ENCODE measurements at regions not wholly inside any gene's neighbourhood (a gene's known extent, or its start where the extent isn't known, plus 50 kb on each side); places are given as distances from the start of the nearest gene placed in this dataset.
"Not testable (repeated sequence)": the region's sequence is repeated elsewhere in the genome, so short reads cannot be mapped to it uniquely, and the experiment has no call there.

DNA sequence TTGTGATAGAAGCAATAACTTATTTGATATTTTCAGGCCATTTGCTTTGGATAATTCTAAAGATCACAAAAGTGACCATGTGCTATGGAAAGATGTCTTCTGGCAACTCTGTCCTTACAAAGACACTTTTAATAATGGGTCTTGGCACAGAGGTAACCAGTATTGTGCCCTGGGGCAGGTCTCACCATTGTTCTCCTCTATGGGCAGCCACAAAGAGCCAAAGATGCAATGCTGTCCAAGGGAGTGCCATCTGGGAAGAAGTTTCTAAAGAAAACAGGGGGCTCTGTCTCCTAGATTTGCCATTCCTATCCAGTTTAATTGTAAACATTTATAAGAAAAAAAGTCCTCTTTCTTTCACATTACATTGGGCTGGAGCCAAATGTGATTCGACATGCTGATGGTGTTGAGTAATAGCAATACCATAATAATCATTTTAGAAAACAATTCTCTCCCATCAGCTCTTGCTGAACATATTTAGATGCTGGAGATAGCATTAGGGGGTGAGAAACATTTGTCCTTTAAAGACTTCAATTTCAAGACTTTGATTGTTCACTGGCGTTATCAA is 179.9 kb downstream of the KIT start:
- H3K27me3 ChIP-seq: no peaks in the 10 kb centered on the region
- H3K27ac ChIP-seq: no peak overlapping the region
- no peaks in the 10 kb centered on the region for H3K9me3 ChIP-seq
- H3K36me3 ChIP-seq: no peaks in the 10 kb centered on the region
- no peak for DNase-seq (ENCODE audit: low spot score in 2 of 2)
- no peak overlapping the region for H3K4me3 ChIP-seq
- H3K4me1 ChIP-seq: no peaks in the 10 kb centered on the region
- intact Hi-C loops (cut with DNase I): no loop called here
- TF ChIP-seq, protein P1, sequence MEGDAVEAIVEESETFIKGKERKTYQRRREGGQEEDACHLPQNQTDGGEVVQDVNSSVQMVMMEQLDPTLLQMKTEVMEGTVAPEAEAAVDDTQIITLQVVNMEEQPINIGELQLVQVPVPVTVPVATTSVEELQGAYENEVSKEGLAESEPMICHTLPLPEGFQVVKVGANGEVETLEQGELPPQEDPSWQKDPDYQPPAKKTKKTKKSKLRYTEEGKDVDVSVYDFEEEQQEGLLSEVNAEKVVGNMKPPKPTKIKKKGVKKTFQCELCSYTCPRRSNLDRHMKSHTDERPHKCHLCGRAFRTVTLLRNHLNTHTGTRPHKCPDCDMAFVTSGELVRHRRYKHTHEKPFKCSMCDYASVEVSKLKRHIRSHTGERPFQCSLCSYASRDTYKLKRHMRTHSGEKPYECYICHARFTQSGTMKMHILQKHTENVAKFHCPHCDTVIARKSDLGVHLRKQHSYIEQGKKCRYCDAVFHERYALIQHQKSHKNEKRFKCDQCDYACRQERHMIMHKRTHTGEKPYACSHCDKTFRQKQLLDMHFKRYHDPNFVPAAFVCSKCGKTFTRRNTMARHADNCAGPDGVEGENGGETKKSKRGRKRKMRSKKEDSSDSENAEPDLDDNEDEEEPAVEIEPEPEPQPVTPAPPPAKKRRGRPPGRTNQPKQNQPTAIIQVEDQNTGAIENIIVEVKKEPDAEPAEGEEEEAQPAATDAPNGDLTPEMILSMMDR (IDR thresholded peaks at IDR 0.05): no peak

- H3K4me1 ChIP-seq; H3K27me3 ChIP-seq; H3K9me3 ChIP-seq; H3K36me3 ChIP-seq; H3K4me3 ChIP-seq; DNase-seq (ENCODE audit: low spot score in 2 of 2); H3K27ac ChIP-seq; intact Hi-C loops (cut with DNase I): not testable (repeated sequence)
Measured at GRCh38 chr4:54828361-54828760, 170.6 kb downstream of the KIT start.

GRCh38 chr4:54823616-54824015 is 165.9 kb downstream of the KIT start:
- TF ChIP-seq, protein P1 (IDR thresholded peaks at IDR 0.05): no peak

DNA sequence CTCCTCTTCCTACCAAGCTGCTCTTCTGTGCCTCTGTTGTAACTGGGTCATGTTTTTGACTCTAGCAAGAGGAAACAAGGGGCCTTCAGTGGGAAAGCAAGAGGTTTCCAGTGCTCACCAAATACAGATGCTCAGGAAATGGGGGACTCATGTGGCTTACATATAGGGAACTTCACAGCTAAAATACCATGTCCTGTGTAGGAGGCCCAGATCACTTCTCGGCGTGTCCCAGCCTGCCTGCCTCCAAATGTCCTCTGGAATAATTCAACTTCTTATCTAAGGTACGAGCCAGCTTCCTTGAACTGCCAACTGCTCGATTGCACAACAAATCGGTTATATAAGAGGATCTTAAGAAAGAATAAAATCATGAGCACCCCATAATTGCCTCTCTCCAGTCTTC is 161.3 kb downstream of the KIT start:
- no peak overlapping the region for H3K4me3 ChIP-seq
- no peak overlapping the region for H3K27ac ChIP-seq
- no peaks in the 10 kb centered on the region for H3K36me3 ChIP-seq
- no peaks in the 10 kb centered on the region for H3K27me3 ChIP-seq
- intact Hi-C loops (cut with DNase I): no loop called here
- TF ChIP-seq, protein P1 (IDR thresholded peaks at IDR 0.05): no peak
- H3K4me1 ChIP-seq: no peaks in the 10 kb centered on the region
- no peak for DNase-seq (ENCODE audit: low spot score in 2 of 2)
- no peaks in the 10 kb centered on the region for H3K9me3 ChIP-seq

More at GRCh38 chr4:54823616-54824015, 165.9 kb downstream of the KIT start:
- no peak for DNase-seq (ENCODE audit: low spot score in 2 of 2)
- H3K27me3 ChIP-seq: no peaks in the 10 kb centered on the region
- intact Hi-C loops (cut with DNase I): no loop called here
- H3K4me1 ChIP-seq: no peaks in the 10 kb centered on the region
- no peak overlapping the region for H3K4me3 ChIP-seq
- H3K36me3 ChIP-seq: no peaks in the 10 kb centered on the region
- no peak overlapping the region for H3K27ac ChIP-seq
- H3K9me3 ChIP-seq: no peaks in the 10 kb centered on the region

DNA sequence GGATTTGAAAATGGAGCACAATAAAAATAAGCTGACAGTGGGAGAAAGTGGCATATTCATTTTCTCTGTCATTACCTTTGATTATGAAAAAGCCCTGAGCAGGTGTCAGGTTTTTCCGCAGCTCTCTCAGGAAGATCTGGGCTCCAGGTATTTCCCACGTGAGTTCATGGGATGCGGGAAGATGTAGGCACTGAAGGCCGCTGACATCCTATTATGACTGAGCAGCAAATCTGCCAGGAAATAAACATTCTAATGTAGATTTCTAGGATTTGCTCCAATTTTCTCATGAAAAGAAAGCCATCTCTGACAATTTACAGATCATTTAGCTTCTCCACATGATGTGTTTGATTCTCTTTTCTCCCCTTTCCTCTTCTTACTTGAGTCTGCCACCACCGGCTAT is 160.7 kb downstream of the KIT start:
- H3K36me3 ChIP-seq: no peaks in the 10 kb centered on the region
- TF ChIP-seq, protein P1 (IDR thresholded peaks at IDR 0.05): no peak

DNA sequence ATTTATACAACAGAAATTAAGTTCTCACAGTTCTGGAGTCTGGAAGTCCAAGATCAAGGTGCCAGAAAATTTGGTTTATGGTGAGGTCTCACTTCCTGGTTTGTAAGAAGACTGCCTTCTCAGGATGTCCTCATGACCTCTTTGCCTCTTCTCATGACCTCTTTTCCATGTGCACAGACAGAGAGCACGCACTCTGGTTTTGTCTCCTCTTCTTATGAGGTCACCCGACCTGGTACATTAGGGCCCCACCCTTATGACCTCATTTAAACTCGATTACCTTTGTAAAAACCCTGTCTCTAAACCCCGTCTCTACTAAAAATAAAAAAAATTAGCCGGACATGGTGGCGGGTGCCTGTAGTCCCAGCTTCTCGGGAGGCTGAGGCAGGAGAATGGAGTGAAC is 155.9 kb downstream of the KIT start:
- TF ChIP-seq, protein P1 (IDR thresholded peaks at IDR 0.05): no peak

More for the DNA sequence above, 160.7 kb downstream of the KIT start:
- Histone ChIP-seq H3K4me1 (no peaks in the 10 kb centered on the region), H3K9me3 (no peaks in the 10 kb centered on the region), H3K27ac (no peak overlapping the region), H3K4me3 (no peak overlapping the region), H3K27me3 (no peaks in the 10 kb centered on the region)
- intact Hi-C loops (cut with DNase I): no loop called here
- no peak for DNase-seq (ENCODE audit: low spot score in 2 of 2)

More for the DNA sequence above, 155.9 kb downstream of the KIT start:
- Histone ChIP-seq H3K36me3 (no peaks in the 10 kb centered on the region), H3K9me3 (peaks cover 0 to 3% of the 10 kb centered on the region in 2 donors), H3K27me3 (no peaks in the 10 kb centered on the region), H3K4me1 (no peaks in the 10 kb centered on the region), H3K4me3 (no peak overlapping the region), H3K27ac (no peak overlapping the region)
- intact Hi-C loops (cut with DNase I): no loop called here
- no peak for DNase-seq (ENCODE audit: low spot score in 2 of 2)

All from ascending aorta (tissue), 2 donors.